Spinal cord (tissue), 9 donors: ENCODE measurements at regions not wholly inside any gene's neighbourhood (a gene's known extent, or its start where the extent isn't known, plus 50 kb on each side); places are given as distances from the start of the nearest gene placed in this dataset.

Experiments used
- DNase-seq, 6 donors: peaks; one replicate each; pipeline versions ENCODE4 v3.0.0 to v3.0.0-alpha.2; 2013 to 2015; ENCODE audit warnings: low spot score in 6 of 6, low read depth in 4 of 6
- H3K27ac ChIP-seq: one replicate; pipeline ENCODE4 v1.5.1; 2013; ENCODE audit warnings: low read depth, low read length, control low read depth
- H3K27me3 ChIP-seq: one replicate; pipeline ENCODE4 v1.6.1; 2013; ENCODE audit warnings: low read length; ENCODE audit not compliant: control insufficient read depth, insufficient read depth
- H3K36me3 ChIP-seq: one replicate; pipeline ENCODE4 v1.6.1; 2013; ENCODE audit warnings: low read length; ENCODE audit not compliant: control insufficient read depth, insufficient read depth
- H3K4me1 ChIP-seq: one replicate; pipeline ENCODE4 v1.6.1; 2013; ENCODE audit warnings: low read length; ENCODE audit not compliant: control insufficient read depth, insufficient read depth
- H3K4me3 ChIP-seq: one replicate; pipeline ENCODE4 v1.5.1; 2013; ENCODE audit warnings: low read depth, low read length, control low read depth
- H3K9me3 ChIP-seq: one replicate; pipeline ENCODE4 v1.6.1; 2013; ENCODE audit warnings: low read length; ENCODE audit not compliant: control insufficient read depth, insufficient read depth
- WGBS: methylation state at CpG from one replicate; pipeline ENCODE4 v1.1.5; 2013; ENCODE audit warnings: missing lambda C conversion rate; ENCODE audit not compliant: insufficient coverage; 5-methylcytosine and 5-hydroxymethylcytosine counted together
- donor health status: healthy.

- Histone ChIP-seq H3K4me3 (no peak overlapping the region), H3K27me3 (no peaks in the 10 kb centered on the region), H3K9me3 (no peaks in the 10 kb centered on the region), H3K27ac (no peak overlapping the region), H3K36me3 (no peaks in the 10 kb centered on the region), H3K4me1 (no peaks in the 10 kb centered on the region)
- WGBS: no CpG with 5 or more reads among the region's 3 CpGs
- DNase-seq: no peak
Measured at GRCh38 chr5:74303578-74303977, 336.9 kb downstream of the ENC1 start.

- Histone ChIP-seq H3K4me3 (no peak overlapping the region), H3K27ac (no peak overlapping the region), H3K4me1 (no peaks in the 10 kb centered on the region), H3K36me3 (no peaks in the 10 kb centered on the region), H3K27me3 (no peaks in the 10 kb centered on the region), H3K9me3 (no peaks in the 10 kb centered on the region)
- DNase-seq: no peak
Measured at GRCh38 chr5:74301576-74301975, 339.0 kb downstream of the ENC1 start.

- H3K9me3 ChIP-seq: no peaks in the 10 kb centered on the region
- no peaks in the 10 kb centered on the region for H3K36me3 ChIP-seq
- H3K4me1 ChIP-seq: no peaks in the 10 kb centered on the region
- H3K27me3 ChIP-seq: no peaks in the 10 kb centered on the region
- WGBS: no CpG with 5 or more reads among the region's 6 CpGs
- H3K27ac ChIP-seq: no peak overlapping the region
- DNase-seq: no peak
- H3K4me3 ChIP-seq: no peak overlapping the region
Measured at GRCh38 chr5:74300808-74301389, 339.6 kb downstream of the ENC1 start.

GRCh38 chr5:74299833-74300232 lies 340.7 kb downstream of the ENC1 start:
- Histone ChIP-seq H3K27me3 (no peaks in the 10 kb centered on the region), H3K9me3 (no peaks in the 10 kb centered on the region)

GRCh38 chr5:74296685-74297408 lies 343.7 kb downstream of the ENC1 start:
- peak in 2 of 6 donors; percentile 77 to 87 for DNase-seq
- WGBS: 33% methylated on average over 8 of the region's 9 CpGs
- H3K4me1 ChIP-seq: no peaks in the 10 kb centered on the region
- H3K9me3 ChIP-seq: no peaks in the 10 kb centered on the region
- no peak overlapping the region for H3K4me3 ChIP-seq
- H3K36me3 ChIP-seq: no peaks in the 10 kb centered on the region
- no peaks in the 10 kb centered on the region for H3K27me3 ChIP-seq
- H3K27ac ChIP-seq: peak overlapping the region; percentile 19

More at GRCh38 chr5:74299833-74300232, 340.7 kb downstream of the ENC1 start:
- Histone ChIP-seq H3K4me1 (no peaks in the 10 kb centered on the region), H3K4me3 (no peak overlapping the region), H3K27ac (no peak overlapping the region), H3K36me3 (no peaks in the 10 kb centered on the region)
- no peak for DNase-seq
- WGBS: 83% methylated on average over 1 of the region's 2 CpGs

- DNase-seq: no peak
- no peaks in the 10 kb centered on the region for H3K36me3 ChIP-seq
- H3K27ac ChIP-seq: no peak overlapping the region
- no peaks in the 10 kb centered on the region for H3K4me1 ChIP-seq
- H3K27me3 ChIP-seq: no peaks in the 10 kb centered on the region
- WGBS: 74% methylated on average over 2 of the region's 2 CpGs
- H3K4me3 ChIP-seq: no peak overlapping the region
- H3K9me3 ChIP-seq: no peaks in the 10 kb centered on the region
Measured at GRCh38 chr5:74295676-74296075, 344.9 kb downstream of the ENC1 start.

GRCh38 chr5:74295141-74295540 lies 345.4 kb downstream of the ENC1 start:
- no peaks in the 10 kb centered on the region for H3K36me3 ChIP-seq
- DNase-seq: no peak
- no peaks in the 10 kb centered on the region for H3K4me1 ChIP-seq
- H3K27ac ChIP-seq: no peak overlapping the region
- H3K27me3 ChIP-seq: no peaks in the 10 kb centered on the region
- H3K9me3 ChIP-seq: no peaks in the 10 kb centered on the region
- no peak overlapping the region for H3K4me3 ChIP-seq
- 97% methylated on average over 3 of the region's 3 CpGs for WGBS

GRCh38 chr5:74294231-74294705 lies 346.3 kb downstream of the ENC1 start:
- DNase-seq: no peak
- Histone ChIP-seq H3K9me3 (no peaks in the 10 kb centered on the region), H3K4me3 (no peak overlapping the region), H3K36me3 (no peaks in the 10 kb centered on the region), H3K4me1 (no peaks in the 10 kb centered on the region), H3K27me3 (no peaks in the 10 kb centered on the region), H3K27ac (no peak overlapping the region)
- 83% methylated on average over 6 of the region's 6 CpGs for WGBS

GRCh38 chr5:74293182-74293581 lies 347.3 kb downstream of the ENC1 start:
- DNase-seq: no peak
- Histone ChIP-seq H3K27me3 (no peaks in the 10 kb centered on the region), H3K9me3 (no peaks in the 10 kb centered on the region), H3K4me3 (no peak overlapping the region), H3K4me1 (no peaks in the 10 kb centered on the region), H3K36me3 (no peaks in the 10 kb centered on the region), H3K27ac (no peak overlapping the region)
- 82% methylated on average over 2 of the region's 5 CpGs for WGBS

- no peaks in the 10 kb centered on the region for H3K27me3 ChIP-seq
- WGBS: 67% methylated on average over 1 of the region's 1 CpG
Measured at GRCh38 chr5:74290634-74291241, 349.8 kb downstream of the ENC1 start.

More at GRCh38 chr5:74290634-74291241, 349.8 kb downstream of the ENC1 start:
- no peak overlapping the region for H3K27ac ChIP-seq
- H3K36me3 ChIP-seq: no peaks in the 10 kb centered on the region
- no peak for DNase-seq
- no peak overlapping the region for H3K4me3 ChIP-seq
- no peaks in the 10 kb centered on the region for H3K4me1 ChIP-seq
- no peaks in the 10 kb centered on the region for H3K9me3 ChIP-seq
